Breast epithelium (tissue), 3 donors: ENCODE measurements at regions not wholly inside any gene's neighbourhood (a gene's known extent, or its start where the extent isn't known, plus 50 kb on each side); places are given as distances from the start of the nearest gene placed in this dataset.

ENCODE experiments used
- CTCF ChIP-seq, 3 donors: fragments of 450-650 bp; IDR thresholded peaks; one replicate each; pipeline ENCODE4 v1.5.1; 2016 to 2017; ENCODE audit warnings: antibody characterized with exemption in 3 of 3, mild to moderate bottlenecking in 3 of 3, moderate library complexity in 3 of 3
- POLR2A ChIP-seq: fragments of 450-650 bp; IDR thresholded peaks from one replicate; pipeline ENCODE4 v1.6.1; 2016; ENCODE audit warnings: antibody characterized with exemption, mild to moderate bottlenecking, moderate library complexity
- POLR2AphosphoS5 ChIP-seq, 3 donors: sonication (generic); formaldehyde crosslinking; IDR thresholded peaks; one replicate each; pipeline ENCODE4 v1.6.1; 2017; ENCODE audit warnings: antibody characterized with exemption in 3 of 3

GRCh38 chr3:117380631-117381030, 671.1 kb downstream of the TUSC7 start:
- TF ChIP-seq CTCF (IDR thresholded peaks at IDR 0.05) (no peak), POLR2A (no peak), POLR2AphosphoS5 (IDR thresholded peaks at IDR 0.05) (no peak)
